HG02884 (cell line): ENCODE measurements at regions not wholly inside any gene's neighbourhood (a gene's known extent, or its start where the extent isn't known, plus 50 kb on each side); places are given as distances from the start of the nearest gene placed in this dataset.
"Not testable (repeated sequence)": the region's sequence is repeated elsewhere in the genome, so short reads cannot be mapped to it uniquely, and the experiment has no call there.

Source experiments
- ATAC-seq: cut with Tn5 transposase; IDR thresholded peaks from one replicate; pipeline ENCODE4 v1.9.1; 2021; ENCODE audit warnings: mild to moderate bottlenecking, moderate library complexity; ENCODE audit not compliant: unreplicated experiment

DNA sequence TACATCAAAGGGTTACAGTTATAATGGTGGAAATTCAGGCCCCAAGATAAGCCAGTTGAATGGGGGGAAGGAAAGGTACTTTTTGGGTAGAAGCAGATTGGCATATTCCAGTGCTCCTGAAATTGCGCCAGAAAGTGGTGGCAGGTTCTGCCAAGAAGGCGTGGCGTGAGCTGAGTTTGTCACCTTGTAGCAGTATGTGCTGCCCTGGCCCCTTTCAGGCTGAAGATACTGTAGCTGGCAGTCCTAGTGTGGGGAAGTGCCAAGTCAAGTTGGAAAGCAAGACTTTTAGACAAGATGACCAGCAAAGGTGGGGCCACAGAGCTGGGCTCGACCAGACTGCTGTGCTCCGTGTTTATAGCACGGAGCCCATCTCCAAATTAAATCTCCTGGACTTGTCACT lies 133.6 kb upstream of the GLRA1 start:
- ATAC-seq, result no peak

DNA sequence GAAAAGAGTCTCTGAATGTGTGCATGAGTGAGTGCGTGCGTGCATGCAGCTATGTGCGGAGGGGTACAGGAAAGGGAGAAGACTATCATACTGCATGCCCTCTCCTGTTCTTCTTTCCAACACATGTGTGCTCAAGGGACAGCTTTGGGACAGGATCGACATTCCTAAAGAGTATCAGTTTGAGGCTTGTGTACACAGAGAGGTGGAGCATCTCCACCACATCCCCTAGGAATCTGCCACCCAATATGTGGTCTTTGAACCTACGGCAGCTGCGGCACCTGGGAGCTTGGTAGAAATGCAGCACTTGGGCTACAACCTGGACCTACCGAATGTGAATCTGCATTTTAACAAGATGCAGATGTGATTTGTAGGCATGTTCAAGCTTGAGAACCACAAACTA lies 132.3 kb upstream of the GLRA1 start:
- no peak for ATAC-seq

DNA sequence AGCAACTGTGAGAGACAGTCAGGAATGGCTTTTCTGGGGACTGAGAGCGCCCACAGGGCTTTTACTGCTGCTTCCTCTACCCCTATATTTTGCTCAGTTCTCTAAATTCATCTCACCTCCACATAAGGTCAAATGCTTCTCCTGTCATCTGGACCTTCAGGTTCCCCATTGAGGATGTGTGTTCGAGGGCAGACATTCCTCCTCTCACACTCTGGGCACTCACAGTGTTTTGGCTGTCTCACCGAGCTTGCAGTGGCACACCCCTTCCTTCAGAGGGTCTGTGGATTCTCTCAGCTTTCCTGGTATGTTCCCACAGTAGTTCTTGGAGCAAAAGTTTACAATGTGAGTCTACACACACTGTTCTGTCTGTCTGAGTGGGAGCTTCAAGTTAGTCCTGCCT lies 127.8 kb upstream of the GLRA1 start:
- ATAC-seq, result no peak

DNA sequence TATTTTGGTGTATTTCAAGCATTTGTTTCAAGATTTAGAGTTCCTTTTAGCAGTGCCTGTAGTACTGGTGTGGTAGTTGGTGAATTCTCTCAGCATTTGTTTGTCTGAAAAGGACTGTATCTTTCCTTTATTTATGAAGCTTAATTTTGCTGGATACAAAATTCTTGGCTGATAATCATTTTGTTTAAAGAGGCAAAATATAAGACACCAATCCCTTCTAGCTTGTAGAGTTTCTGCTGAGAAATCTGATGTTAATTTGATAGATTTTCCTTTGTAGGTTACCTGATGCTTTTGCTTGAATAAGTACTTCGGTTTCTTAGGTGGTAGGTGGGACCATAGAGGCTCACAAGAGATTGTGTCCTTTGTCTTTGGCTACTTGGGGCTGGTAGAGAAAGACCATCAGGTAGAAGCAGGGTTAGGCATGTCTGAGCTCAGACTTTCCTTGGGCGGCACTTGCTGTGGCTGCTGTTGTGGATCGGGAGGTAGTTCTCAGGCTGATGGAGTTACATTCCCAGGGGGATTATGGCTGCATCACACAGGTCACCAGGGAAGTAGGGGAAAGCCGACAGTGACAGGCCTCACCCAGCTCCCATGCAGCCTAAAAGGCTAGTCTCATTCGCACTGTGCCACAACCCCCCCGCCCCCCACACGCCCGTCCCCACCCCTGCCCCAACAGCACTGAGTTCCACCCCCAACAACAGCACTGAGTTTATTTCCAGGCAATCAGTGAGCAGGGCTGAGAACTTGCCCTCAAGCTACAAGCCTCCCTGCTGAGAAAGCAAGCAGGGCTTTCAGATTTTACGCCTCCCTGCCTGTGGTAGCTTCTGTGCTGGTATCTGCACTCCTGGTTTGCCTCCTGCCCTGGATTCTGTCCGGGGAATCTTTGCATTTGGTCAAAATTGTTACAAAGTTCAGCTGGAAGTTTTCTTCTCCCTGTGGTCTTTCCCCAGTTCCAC lies 127.1 kb upstream of the GLRA1 start:
- ATAC-seq, result no peak

DNA sequence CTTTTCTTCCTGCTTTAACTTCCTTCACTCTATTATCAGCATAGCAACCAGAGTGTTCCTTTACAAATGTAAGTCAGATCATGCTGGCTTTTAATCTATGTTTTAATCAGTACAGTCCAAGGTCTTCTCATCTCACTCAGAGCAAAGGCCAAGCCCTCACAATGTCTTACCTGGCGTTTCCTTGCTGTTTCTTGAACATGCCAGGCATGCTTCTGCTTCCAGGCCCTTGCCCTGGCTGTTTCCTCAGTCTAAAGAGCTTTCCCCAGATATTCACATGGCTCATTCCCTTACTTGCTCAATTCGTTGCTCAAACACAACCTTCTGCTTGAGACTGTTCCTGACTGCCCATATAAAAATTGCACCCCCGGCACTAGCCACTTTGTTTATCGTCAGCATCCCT lies 121.7 kb upstream of the GLRA1 start:
- ATAC-seq, result no peak

DNA sequence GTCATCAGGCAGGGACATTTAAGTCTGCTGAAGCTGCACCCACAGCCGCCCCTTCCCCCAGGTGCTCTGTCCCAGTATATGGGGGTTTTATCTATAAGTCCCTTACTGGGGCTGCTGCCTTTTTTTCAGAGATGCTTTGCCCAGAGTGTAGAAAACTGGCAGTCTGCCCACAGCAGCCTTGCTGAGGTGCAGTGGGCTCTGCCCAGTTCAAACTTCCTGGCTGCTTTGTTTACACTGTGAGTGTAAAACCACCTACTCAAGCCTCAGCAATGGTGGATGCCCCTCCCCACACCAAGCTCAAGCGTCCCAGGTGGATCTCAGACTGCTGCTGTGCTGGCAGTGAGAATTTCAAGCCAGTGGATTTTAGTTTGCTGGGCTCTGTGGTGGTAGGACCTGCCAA lies 114.2 kb upstream of the GLRA1 start:
- ATAC-seq, result not testable (repeated sequence)

DNA sequence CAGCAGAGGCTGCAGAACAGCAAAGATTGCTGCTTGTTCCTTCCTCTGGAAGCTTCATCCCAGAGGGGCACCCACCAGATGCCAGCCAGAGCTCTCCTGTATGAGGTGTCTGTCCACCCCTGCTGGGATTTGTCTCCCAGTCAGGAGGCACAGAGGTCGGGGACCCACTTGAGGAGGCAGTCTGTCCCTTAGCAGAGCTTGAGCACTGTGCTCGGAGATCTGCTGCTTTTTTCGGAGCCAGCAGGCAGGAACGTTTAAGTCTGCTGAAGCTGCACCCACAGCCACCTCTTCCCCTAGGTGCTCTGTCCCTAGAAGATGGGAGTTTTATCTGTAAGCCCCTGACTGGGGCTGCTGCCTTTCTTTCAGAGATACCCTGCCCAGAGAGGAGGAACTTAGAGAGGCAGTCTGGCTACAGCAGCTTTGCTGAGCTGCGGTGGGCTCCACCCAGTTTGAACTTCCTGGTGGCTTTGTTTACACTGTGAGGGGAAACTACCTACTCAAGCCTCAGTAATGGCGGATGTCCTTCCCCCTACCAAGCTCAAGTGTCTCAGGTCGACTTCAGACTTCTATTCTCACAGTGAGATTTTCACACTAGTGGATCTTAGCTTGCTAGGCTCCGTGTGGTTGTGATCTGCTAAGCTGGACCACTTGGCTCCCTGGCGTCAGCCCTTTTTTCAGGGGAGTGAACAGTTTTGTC lies 101.8 kb upstream of the GLRA1 start:
- ATAC-seq, result not testable (repeated sequence)

DNA sequence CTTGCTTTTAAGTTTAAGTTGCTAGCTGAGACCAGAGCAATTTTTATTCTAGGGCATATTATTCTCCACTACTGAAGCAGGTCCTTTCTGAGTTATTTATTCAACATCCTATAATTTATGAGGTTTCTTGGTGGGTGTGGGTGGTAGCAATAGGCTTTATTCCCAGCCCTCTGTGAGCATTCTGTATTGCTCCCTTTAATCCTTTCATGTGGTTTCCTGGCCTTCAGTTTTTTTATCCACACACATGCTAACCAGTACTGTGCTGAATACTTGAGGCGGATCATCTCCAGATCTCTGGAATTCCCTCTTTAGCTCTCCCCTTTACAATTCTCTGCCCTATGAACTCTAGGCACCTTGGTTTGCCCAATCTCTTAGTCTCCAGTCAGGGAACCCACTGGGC lies 91.8 kb upstream of the GLRA1 start:
- ATAC-seq, result no peak

DNA sequence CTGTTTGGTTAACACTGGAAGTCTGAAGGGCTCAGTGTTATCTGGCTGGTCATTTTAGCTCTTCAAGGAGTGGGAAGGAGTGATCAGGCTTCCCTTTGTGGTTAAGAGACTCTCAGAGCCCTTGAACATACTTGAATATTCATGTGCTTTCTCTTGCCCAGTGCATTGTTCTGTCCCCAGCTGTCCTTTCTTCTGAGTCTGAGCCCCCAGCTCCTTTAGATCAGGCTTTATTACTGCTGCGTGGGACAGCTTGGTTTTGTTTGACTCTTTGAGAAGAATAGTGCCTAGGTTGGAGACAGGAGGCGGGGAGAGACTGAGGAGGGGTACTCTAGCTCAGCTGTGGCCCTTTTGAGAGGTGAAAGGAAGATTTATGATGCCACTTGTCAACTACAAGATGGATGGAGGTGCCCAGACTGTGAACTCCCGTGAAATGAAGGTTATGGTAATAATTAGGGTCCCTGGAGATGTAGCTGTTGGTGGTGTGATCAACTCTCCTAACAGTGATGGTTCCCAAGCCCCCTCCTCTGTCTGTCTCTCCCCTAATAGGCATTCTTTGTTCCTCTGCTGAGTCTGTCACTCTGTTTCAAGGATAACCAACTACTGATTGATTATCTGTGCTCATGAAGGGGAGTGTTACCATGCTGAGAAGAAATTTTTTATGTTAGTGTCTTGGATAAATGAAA lies 83.1 kb upstream of the GLRA1 start:
- no peak for ATAC-seq

DNA sequence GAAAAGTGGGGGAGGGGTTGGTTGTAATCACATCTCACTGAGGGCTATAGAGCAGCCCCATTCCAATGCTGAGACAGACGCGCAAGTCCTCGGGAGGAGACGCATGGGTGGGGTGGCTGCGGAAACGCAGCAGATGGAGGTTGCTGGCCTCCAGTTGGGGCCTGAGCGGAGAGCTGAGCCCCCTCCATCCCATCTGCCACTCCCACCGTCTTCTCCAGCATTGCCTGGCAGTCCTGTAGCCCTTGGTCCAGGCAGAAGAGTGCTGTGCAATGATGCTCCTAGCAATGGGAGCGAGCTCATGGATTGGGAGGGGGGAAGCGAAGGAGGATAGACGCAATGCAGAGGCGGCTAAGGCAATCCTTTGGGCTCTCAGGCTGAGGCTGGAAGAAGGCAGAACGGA lies 79.4 kb upstream of the GLRA1 start:
- no peak for ATAC-seq
